Activated naive CD8-positive, alpha-beta T cell treated with anti-CD3 and anti-CD28 coated beads, Interleukin-2, amount 50 U/mL, for 24 hours (primary cell): ENCODE measurements at regions not wholly inside any gene's neighbourhood (a gene's known extent, or its start where the extent isn't known, plus 50 kb on each side); places are given as distances from the start of the nearest gene placed in this dataset.
"Not testable (repeated sequence)": the region's sequence is repeated elsewhere in the genome, so short reads cannot be mapped to it uniquely, and the experiment has no call there.

ENCODE experiments used
- ATAC-seq: fragments of 150-1000 bp; cut with Tn5 transposase; one replicate; pipeline ENCODE4 v1.10.0; 2021
- DNase-seq: peaks from one replicate; pipeline ENCODE4 v3.0.0; 2021
- H3K27ac Mint-ChIP-seq: one replicate; pipeline ENCODE4 v1.8.0; 2021; ENCODE audit warnings: mild to moderate bottlenecking, mixed read lengths
- H3K27me3 Mint-ChIP-seq: one replicate; pipeline ENCODE4 v1.8.0; 2021; ENCODE audit warnings: mixed read lengths
- H3K36me3 Mint-ChIP-seq: one replicate; pipeline ENCODE4 v1.8.0; 2021; ENCODE audit warnings: low read depth, mixed read lengths
- H3K4me1 Mint-ChIP-seq: one replicate; pipeline ENCODE4 v1.8.0; 2021; ENCODE audit warnings: mixed read lengths
- H3K4me3 Mint-ChIP-seq: one replicate; pipeline ENCODE4 v1.8.0; 2021; ENCODE audit warnings: mild to moderate bottlenecking, moderate library complexity, mixed read lengths
- H3K9me3 Mint-ChIP-seq: one replicate; pipeline ENCODE4 v1.8.0; 2021; ENCODE audit warnings: mixed read lengths

DNA sequence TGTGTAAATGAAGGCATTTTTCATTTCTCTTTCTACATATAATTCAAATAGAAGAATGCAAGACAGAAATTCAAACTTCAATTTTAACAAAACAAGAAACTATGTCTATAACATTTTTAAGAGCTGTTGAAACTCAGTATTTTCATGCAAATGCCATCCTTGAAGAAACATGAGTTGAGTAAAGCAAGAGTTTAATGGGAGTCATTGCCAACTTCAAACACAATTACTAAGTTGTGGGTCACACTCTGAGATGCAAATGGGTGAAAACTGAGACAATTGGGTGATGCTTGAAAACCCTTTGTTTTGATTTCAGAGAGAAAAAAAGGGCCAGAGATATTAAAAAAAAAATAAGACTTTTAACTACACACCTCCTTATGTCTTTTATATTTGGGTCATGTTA is 865.9 kb downstream of the FAT4 start:
- no peaks in the 10 kb centered on the region for H3K36me3 Mint-ChIP-seq
- H3K27ac Mint-ChIP-seq = no peak overlapping the region
- H3K9me3 Mint-ChIP-seq = peaks cover 30% of the 10 kb centered on the region
- H3K4me1 Mint-ChIP-seq = no peaks in the 10 kb centered on the region
- H3K27me3 Mint-ChIP-seq = no peaks in the 10 kb centered on the region
- ATAC-seq (no peak), DNase-seq (no peak)
- no peak overlapping the region for H3K4me3 Mint-ChIP-seq

DNA sequence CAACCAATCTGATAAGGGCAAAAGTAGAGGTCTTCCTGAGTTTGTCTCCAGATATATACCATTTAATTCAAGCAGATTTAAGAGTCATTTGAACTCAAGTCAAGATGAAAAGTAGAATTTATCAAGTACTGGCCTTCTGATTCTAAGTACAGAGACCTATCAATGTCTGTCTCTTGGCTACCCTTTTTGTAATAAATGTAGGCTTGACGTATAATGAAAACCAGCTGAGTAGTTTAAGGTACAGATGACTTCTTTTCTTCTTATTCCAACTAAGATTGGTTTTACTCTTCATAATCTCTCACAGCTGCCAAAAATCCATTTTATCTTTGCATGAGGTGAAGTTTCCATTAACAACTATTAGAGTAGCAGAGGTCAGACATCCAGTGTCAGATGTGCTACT is 867.6 kb downstream of the FAT4 start:
- Mint-ChIP-seq H3K4me1 (no peaks in the 10 kb centered on the region), H3K27ac (no peak overlapping the region), H3K9me3 (peaks cover 22% of the 10 kb centered on the region), H3K27me3 (no peaks in the 10 kb centered on the region), H3K36me3 (no peaks in the 10 kb centered on the region), H3K4me3 (no peak overlapping the region)
- no peak for DNase-seq
- ATAC-seq = no peak

- no peaks in the 10 kb centered on the region for H3K4me1 Mint-ChIP-seq
- no peak overlapping the region for H3K4me3 Mint-ChIP-seq
- ATAC-seq = no peak
- H3K36me3 Mint-ChIP-seq = no peaks in the 10 kb centered on the region
- H3K9me3 Mint-ChIP-seq = peaks cover 22% of the 10 kb centered on the region
- DNase-seq = no peak
- no peak overlapping the region for H3K27ac Mint-ChIP-seq
- no peaks in the 10 kb centered on the region for H3K27me3 Mint-ChIP-seq
Measured at GRCh38 chr4:126182786-126183185, 868.0 kb downstream of the FAT4 start.

GRCh38 chr4:126183206-126183605 is 868.5 kb downstream of the FAT4 start:
- H3K4me3 Mint-ChIP-seq = no peak overlapping the region
- no peaks in the 10 kb centered on the region for H3K27me3 Mint-ChIP-seq
- no peaks in the 10 kb centered on the region for H3K4me1 Mint-ChIP-seq
- H3K9me3 Mint-ChIP-seq = peaks cover 22% of the 10 kb centered on the region
- ATAC-seq = no peak
- H3K27ac Mint-ChIP-seq = no peak overlapping the region
- DNase-seq = no peak
- no peaks in the 10 kb centered on the region for H3K36me3 Mint-ChIP-seq

DNA sequence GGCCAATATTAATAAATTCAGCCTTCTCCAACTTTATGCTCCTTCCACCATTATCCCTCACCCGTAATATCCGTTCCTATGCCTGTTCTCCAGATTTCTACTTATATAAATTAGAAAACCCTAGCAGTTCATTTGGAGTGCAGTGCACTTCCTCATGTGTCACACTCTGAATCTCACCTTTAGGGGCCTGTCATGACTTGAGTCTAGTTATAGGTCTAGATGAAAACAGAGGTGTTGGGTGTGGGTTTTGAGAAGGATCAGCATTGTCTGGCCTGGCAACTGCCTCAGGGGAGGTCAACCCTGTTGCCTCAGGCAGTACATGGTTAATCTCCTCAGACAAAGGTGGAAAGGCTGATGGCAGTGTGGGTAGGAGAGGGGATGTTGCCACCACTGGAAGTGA is 876.8 kb downstream of the FAT4 start:
- peaks cover 15% of the 10 kb centered on the region for H3K9me3 Mint-ChIP-seq
- no peaks in the 10 kb centered on the region for H3K36me3 Mint-ChIP-seq
- ATAC-seq = no peak
- H3K27me3 Mint-ChIP-seq = no peaks in the 10 kb centered on the region
- no peak for DNase-seq
- no peaks in the 10 kb centered on the region for H3K4me1 Mint-ChIP-seq
- H3K27ac Mint-ChIP-seq = no peak overlapping the region
- no peak overlapping the region for H3K4me3 Mint-ChIP-seq

- no peak overlapping the region for H3K4me3 Mint-ChIP-seq
- H3K9me3 Mint-ChIP-seq = peaks cover 20% of the 10 kb centered on the region
- no peak overlapping the region for H3K27ac Mint-ChIP-seq
- ATAC-seq (no peak), DNase-seq (no peak)
- H3K36me3 Mint-ChIP-seq = no peaks in the 10 kb centered on the region
- H3K27me3 Mint-ChIP-seq = no peaks in the 10 kb centered on the region
- no peaks in the 10 kb centered on the region for H3K4me1 Mint-ChIP-seq
Measured at GRCh38 chr4:126192506-126192905, 877.8 kb downstream of the FAT4 start.

GRCh38 chr4:126201251-126202138 is 886.7 kb downstream of the FAT4 start:
- H3K4me3 Mint-ChIP-seq, H3K27ac Mint-ChIP-seq, H3K4me1 Mint-ChIP-seq, H3K9me3 Mint-ChIP-seq, H3K27me3 Mint-ChIP-seq, ATAC-seq, H3K36me3 Mint-ChIP-seq, DNase-seq: not testable (repeated sequence)

GRCh38 chr4:126202226-126202625 is 887.5 kb downstream of the FAT4 start:
- ATAC-seq (no peak), DNase-seq (no peak)

GRCh38 chr4:126207910-126208309 is 893.2 kb downstream of the FAT4 start:
- no peaks in the 10 kb centered on the region for H3K36me3 Mint-ChIP-seq
- H3K4me1 Mint-ChIP-seq = no peaks in the 10 kb centered on the region

More at GRCh38 chr4:126202226-126202625, 887.5 kb downstream of the FAT4 start:
- Mint-ChIP-seq H3K4me1 (no peaks in the 10 kb centered on the region), H3K27ac (no peak overlapping the region), H3K36me3 (no peaks in the 10 kb centered on the region), H3K27me3 (no peaks in the 10 kb centered on the region), H3K9me3 (peaks cover 4% of the 10 kb centered on the region), H3K4me3 (no peak overlapping the region)

DNA sequence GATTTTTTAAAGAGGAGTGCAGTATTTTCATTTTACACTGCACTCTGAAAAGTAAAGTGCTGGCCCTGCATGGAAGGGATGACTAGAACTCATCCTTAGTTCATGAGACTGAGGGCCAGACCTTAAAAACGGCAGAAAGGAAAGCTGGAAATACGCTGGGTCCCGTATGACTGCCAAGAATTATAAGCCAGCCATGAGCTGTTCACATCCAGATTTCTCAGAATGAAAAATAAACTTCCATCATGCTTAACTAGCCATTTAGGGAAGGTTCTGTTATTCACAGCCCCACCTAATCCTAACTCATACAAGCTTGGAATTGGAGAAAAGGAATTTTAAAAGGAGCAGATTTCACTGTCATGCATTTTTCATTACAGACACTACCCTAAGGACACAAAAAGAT is 894.4 kb downstream of the FAT4 start:
- Mint-ChIP-seq H3K4me3 (no peak overlapping the region), H3K36me3 (no peaks in the 10 kb centered on the region), H3K27me3 (no peaks in the 10 kb centered on the region), H3K4me1 (no peaks in the 10 kb centered on the region), H3K27ac (no peak overlapping the region), H3K9me3 (peaks cover 3% of the 10 kb centered on the region)
- DNase-seq = no peak
- ATAC-seq = no peak

More at GRCh38 chr4:126207910-126208309, 893.2 kb downstream of the FAT4 start:
- ATAC-seq (no peak), DNase-seq (no peak)
- Mint-ChIP-seq H3K27ac (no peak overlapping the region), H3K9me3 (peaks cover 7% of the 10 kb centered on the region), H3K4me3 (no peak overlapping the region), H3K27me3 (no peaks in the 10 kb centered on the region)

GRCh38 chr4:126213996-126214395 is 899.2 kb downstream of the FAT4 start:
- H3K27ac Mint-ChIP-seq = no peak overlapping the region
- no peaks in the 10 kb centered on the region for H3K27me3 Mint-ChIP-seq
- no peaks in the 10 kb centered on the region for H3K4me1 Mint-ChIP-seq
- peaks cover 3% of the 10 kb centered on the region for H3K9me3 Mint-ChIP-seq
- no peak overlapping the region for H3K4me3 Mint-ChIP-seq
- DNase-seq = no peak
- ATAC-seq = no peak
- no peaks in the 10 kb centered on the region for H3K36me3 Mint-ChIP-seq

DNA sequence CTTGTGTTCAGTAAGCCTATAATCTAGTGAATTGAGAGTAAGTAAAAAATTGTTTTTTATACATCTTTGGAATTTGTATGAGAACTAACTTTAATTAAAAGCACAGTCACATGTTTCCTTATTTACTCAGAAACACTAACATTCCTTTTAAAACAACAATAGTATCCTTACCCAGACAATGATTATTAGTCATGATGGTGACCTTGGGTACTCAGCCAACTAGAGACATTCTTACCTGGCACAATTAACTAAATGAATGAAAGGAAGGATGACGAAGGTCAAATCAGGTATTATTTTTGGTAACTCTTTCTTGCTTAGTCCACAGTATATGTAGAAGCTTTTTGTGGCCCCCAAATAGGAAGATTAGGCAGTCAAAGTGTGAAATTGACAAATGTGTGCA is 901.0 kb downstream of the FAT4 start:
- no peak overlapping the region for H3K4me3 Mint-ChIP-seq
- H3K27ac Mint-ChIP-seq = no peak overlapping the region
- ATAC-seq = no peak
- H3K27me3 Mint-ChIP-seq = no peaks in the 10 kb centered on the region
- H3K9me3 Mint-ChIP-seq = no peaks in the 10 kb centered on the region
- H3K4me1 Mint-ChIP-seq = no peaks in the 10 kb centered on the region
- no peaks in the 10 kb centered on the region for H3K36me3 Mint-ChIP-seq
- DNase-seq = no peak

DNA sequence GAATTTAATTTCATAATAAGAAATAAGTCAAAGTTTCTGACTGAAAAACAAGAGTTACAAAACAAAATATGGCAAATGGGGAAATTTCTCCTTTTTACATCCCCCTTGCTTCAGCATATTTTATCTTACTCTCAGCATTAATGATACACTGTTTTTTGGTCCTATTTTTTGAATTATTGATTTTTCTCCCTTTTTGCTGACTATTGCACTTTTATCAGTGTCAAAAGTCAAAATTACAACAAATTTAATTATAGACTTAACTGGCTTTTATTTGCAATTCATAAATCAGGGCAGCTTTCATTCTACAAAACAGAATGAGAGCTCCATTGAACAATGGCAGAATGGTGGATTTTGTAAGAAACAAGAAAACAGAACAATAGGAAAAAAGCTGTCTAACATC is 901.9 kb downstream of the FAT4 start:
- H3K4me3 Mint-ChIP-seq = no peak overlapping the region
- no peaks in the 10 kb centered on the region for H3K27me3 Mint-ChIP-seq
- no peak for DNase-seq
- H3K36me3 Mint-ChIP-seq = no peaks in the 10 kb centered on the region
- peaks cover 1% of the 10 kb centered on the region for H3K9me3 Mint-ChIP-seq
- H3K27ac Mint-ChIP-seq = no peak overlapping the region
- ATAC-seq = no peak
- no peaks in the 10 kb centered on the region for H3K4me1 Mint-ChIP-seq

GRCh38 chr4:126221282-126221681 is 906.5 kb downstream of the FAT4 start:
- Mint-ChIP-seq H3K9me3 (peaks cover 9% of the 10 kb centered on the region), H3K36me3 (no peaks in the 10 kb centered on the region), H3K4me3 (no peak overlapping the region), H3K27ac (no peak overlapping the region), H3K4me1 (no peaks in the 10 kb centered on the region), H3K27me3 (no peaks in the 10 kb centered on the region)
- ATAC-seq (no peak), DNase-seq (no peak)

- DNase-seq = no peak
- H3K9me3 Mint-ChIP-seq = peaks cover 9% of the 10 kb centered on the region
- no peak overlapping the region for H3K4me3 Mint-ChIP-seq
- ATAC-seq = no peak
- H3K27me3 Mint-ChIP-seq = no peaks in the 10 kb centered on the region
- H3K36me3 Mint-ChIP-seq = no peaks in the 10 kb centered on the region
- H3K27ac Mint-ChIP-seq = no peak overlapping the region
- H3K4me1 Mint-ChIP-seq = no peaks in the 10 kb centered on the region
Measured at GRCh38 chr4:126221717-126222340, 907.1 kb downstream of the FAT4 start.
